ENCODE measurements at regions not wholly inside any gene's neighbourhood (a gene's known extent, or its start where the extent isn't known, plus 50 kb on each side); places are given as distances from the start of the nearest gene placed in this dataset.
A peak's percentile ranks its signal among the peaks of the same experiment; 100 is the strongest.

DNA sequence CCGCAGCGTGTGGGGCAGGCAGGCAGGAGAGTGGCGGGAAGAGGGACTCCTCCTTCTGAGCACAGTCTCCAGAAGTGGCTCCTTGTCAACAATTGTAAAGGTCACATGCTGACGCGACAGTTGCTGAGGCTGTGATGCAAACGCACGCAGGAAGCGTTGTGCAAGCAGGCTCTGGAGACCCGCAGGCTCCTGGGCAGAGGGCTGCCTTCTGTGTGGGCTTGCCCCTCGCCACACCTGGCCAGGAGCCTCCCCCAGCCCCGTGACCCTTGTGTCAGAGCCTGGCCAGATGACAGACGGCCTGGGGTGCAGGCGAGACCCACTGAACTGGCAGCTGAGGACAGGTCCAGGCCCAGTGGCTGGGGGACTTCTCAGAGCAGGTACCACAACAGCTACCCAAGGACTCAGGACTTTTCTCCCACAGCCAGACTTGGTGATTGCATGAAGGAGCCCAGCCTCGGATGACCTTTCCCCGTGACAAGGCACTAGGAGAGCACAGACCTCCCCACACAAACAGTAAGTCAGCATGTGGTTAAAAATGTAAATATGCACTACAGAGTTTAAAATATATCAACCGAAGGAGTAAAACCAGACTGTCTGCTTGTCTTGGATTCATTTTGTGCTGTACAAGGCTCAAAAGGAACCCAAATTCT lies 222.1 kb upstream of the RREB1 start:
- WGBS, result 56% methylated on average over 16 of the region's 16 CpGs
- peak in 1 of 2 donors; percentile 75 for DNase-seq (ENCODE audit: low spot score in 2 of 2)
- no peak for TF ChIP-seq POLR2A (IDR thresholded peaks at IDR 0.05)
- TF ChIP-seq POLR2AphosphoS5 (IDR thresholded peaks at IDR 0.05), result peak in 2 of 3 donors; percentile 47 to 65
- Histone ChIP-seq H3K36me3 (no peaks in the 10 kb centered on the region), H3K4me3 (no peak overlapping the region), H3K4me1 (peaks cover 44% of the 10 kb centered on the region), H3K27ac (peak overlapping the region; percentile 87), H3K9me3 (no peaks in the 10 kb centered on the region), H3K27me3 (no peaks in the 10 kb centered on the region)

GRCh38 chr6:6886171-6886885 lies 221.4 kb upstream of the RREB1 start:
- H3K36me3 ChIP-seq, result no peaks in the 10 kb centered on the region
- no peaks in the 10 kb centered on the region for H3K9me3 ChIP-seq
- H3K27ac ChIP-seq, result peak overlapping the region; percentile 87
- DNase-seq (ENCODE audit: low spot score in 2 of 2), result no peak
- TF ChIP-seq CTCF (IDR thresholded peaks at IDR 0.05) (no peak), POLR2A (IDR thresholded peaks at IDR 0.05) (no peak), POLR2AphosphoS5 (IDR thresholded peaks at IDR 0.05) (no peak), EP300 (IDR thresholded peaks at IDR 0.05) (no peak)
- H3K4me1 ChIP-seq, result peaks cover 50% of the 10 kb centered on the region
- no peaks in the 10 kb centered on the region for H3K27me3 ChIP-seq
- WGBS, result 50% methylated on average over 12 of the region's 13 CpGs
- H3K4me3 ChIP-seq, result no peak overlapping the region

GRCh38 chr6:6886886-6887285 lies 220.9 kb upstream of the RREB1 start:
- no peak for DNase-seq (ENCODE audit: low spot score in 2 of 2)
- WGBS, result 89% methylated on average over 8 of the region's 9 CpGs
- H3K27me3 ChIP-seq, result no peaks in the 10 kb centered on the region
- TF ChIP-seq CTCF (IDR thresholded peaks at IDR 0.05), result no peak
- TF ChIP-seq POLR2A (IDR thresholded peaks at IDR 0.05), result no peak
- TF ChIP-seq POLR2AphosphoS5 (IDR thresholded peaks at IDR 0.05), result no peak
- TF ChIP-seq EP300 (IDR thresholded peaks at IDR 0.05), result no peak
- H3K36me3 ChIP-seq, result no peaks in the 10 kb centered on the region
- no peaks in the 10 kb centered on the region for H3K9me3 ChIP-seq
- peaks cover 53% of the 10 kb centered on the region for H3K4me1 ChIP-seq
- H3K27ac ChIP-seq, result no peak overlapping the region
- H3K4me3 ChIP-seq, result no peak overlapping the region

GRCh38 chr6:6889601-6890000 lies 218.2 kb upstream of the RREB1 start:
- TF ChIP-seq CTCF (IDR thresholded peaks at IDR 0.05), result no peak
- no peak for TF ChIP-seq POLR2AphosphoS5 (IDR thresholded peaks at IDR 0.05)
- no peak for TF ChIP-seq EP300 (IDR thresholded peaks at IDR 0.05)
- TF ChIP-seq POLR2A (IDR thresholded peaks at IDR 0.05), result no peak

GRCh38 chr6:6890400-6890858 lies 217.3 kb upstream of the RREB1 start:
- Histone ChIP-seq H3K4me3 (no peak overlapping the region), H3K9me3 (no peaks in the 10 kb centered on the region), H3K4me1 (peaks cover 35% of the 10 kb centered on the region), H3K27me3 (no peaks in the 10 kb centered on the region), H3K27ac (peak overlapping the region; percentile 55), H3K36me3 (no peaks in the 10 kb centered on the region)
- no peak for DNase-seq (ENCODE audit: low spot score in 2 of 2)
- 12% methylated on average over 6 of the region's 6 CpGs for WGBS
- TF ChIP-seq CTCF (IDR thresholded peaks at IDR 0.05) (no peak), POLR2AphosphoS5 (IDR thresholded peaks at IDR 0.05) (no peak), EP300 (IDR thresholded peaks at IDR 0.05) (no peak), POLR2A (IDR thresholded peaks at IDR 0.05) (no peak)

More at GRCh38 chr6:6889601-6890000, 218.2 kb upstream of the RREB1 start:
- Histone ChIP-seq H3K9me3 (no peaks in the 10 kb centered on the region), H3K27me3 (no peaks in the 10 kb centered on the region), H3K27ac (no peak overlapping the region), H3K4me3 (no peak overlapping the region), H3K4me1 (peaks cover 43% of the 10 kb centered on the region), H3K36me3 (no peaks in the 10 kb centered on the region)
- DNase-seq (ENCODE audit: low spot score in 2 of 2), result no peak
- WGBS, result 82% methylated on average over 4 of the region's 4 CpGs
